Adrenal gland (tissue), 9 donors: ENCODE measurements at regions not wholly inside any gene's neighbourhood (a gene's known extent, or its start where the extent isn't known, plus 50 kb on each side); places are given as distances from the start of the nearest gene placed in this dataset.

Experiments
- DNase-seq, 7 donors: peaks; one replicate each; pipeline ENCODE4 v3.0.0-alpha.2; 2019 to 2020
- H3K27ac ChIP-seq, 5 donors: fragments of 200-600 bp; sonication (generic) in 4 of 5; 1 replicate in 3 of 5; 2 replicates in 2 of 5; pipeline versions ENCODE4 v1.5.1 to v1.8.0; 2016 to 2020; ENCODE audit warnings: mild to moderate bottlenecking in 1 of 5
- H3K27me3 ChIP-seq: fragments of 200-600 bp; 2 replicates; pipeline ENCODE4 v1.8.0; 2021
- H3K36me3 ChIP-seq, 2 donors: fragments of 200-600 bp; replicated peaks in 1 of 2; 1 replicate in 1 of 2; 2 replicates in 1 of 2; pipeline versions ENCODE4 v1.5.1 to v1.8.0; 2018 to 2022
- H3K4me1 ChIP-seq, 2 donors: fragments of 200-600 bp; replicated peaks in 1 of 2; 1 replicate in 1 of 2; 2 replicates in 1 of 2; pipeline versions ENCODE4 v1.5.1 to v1.8.0; 2018 to 2021
- H3K4me3 ChIP-seq, 4 donors: fragments of 200-600 bp; sonication (generic) in 3 of 4; one replicate each; pipeline ENCODE4 v1.5.1; 2016 to 2018
- H3K9me3 ChIP-seq, 3 donors: fragments of 200-600 bp; sonication (generic) in 1 of 3; replicated peaks in 1 of 3; 1 replicate in 2 of 3; 2 replicates in 1 of 3; pipeline versions ENCODE4 v1.5.1 to v1.8.0; 2016 to 2021
- CTCF ChIP-seq, 6 experiments: fragments of 450-650 bp in 4 of 6; fragments of 200-600 bp in 2 of 6; sonication (generic) in 1 of 6; IDR thresholded peaks; 1 replicate in 5 of 6; 2 replicates in 1 of 6; pipeline versions ENCODE4 v1.5.1 to v1.8.0; 2016 to 2021; ENCODE audit warnings: antibody characterized with exemption in 6 of 6, mild to moderate bottlenecking in 2 of 6, moderate library complexity in 1 of 6
- POLR2A ChIP-seq, 2 donors: fragments of 450-650 bp; IDR thresholded peaks; one replicate each; pipeline ENCODE4 v1.6.1; 2017; ENCODE audit warnings: antibody characterized with exemption in 2 of 2, mild to moderate bottlenecking in 2 of 2, moderate library complexity in 1 of 2
- WGBS, 4 donors: extraction: QIAGEN DNeasy Blood & Tissue Kit in 2 of 4; methylation state at CpG; one replicate each; pipeline versions ENCODE4 v1.1.5 to v1.1.7; 2013 to 2017; 5-methylcytosine and 5-hydroxymethylcytosine counted together
- intact Hi-C, 2 donors: fragments of 100-400 bp; cut with DNase I; formaldehyde crosslinking; loops; one replicate each; pipeline versions ENCODE4 v1.14.1 to v1.15.0; 2022 to 2023
- donor health status: healthy with polysubstance abuse.
- donor health status: Bipolar disorder and iron deficiency.
- donor health status: DM: yes; HTN: yes; CAD: no.
- donor health status: DM: no; HTN: no; CAD: no.
- donor health status: DM: no; HTN: no; CAD: no.

DNA sequence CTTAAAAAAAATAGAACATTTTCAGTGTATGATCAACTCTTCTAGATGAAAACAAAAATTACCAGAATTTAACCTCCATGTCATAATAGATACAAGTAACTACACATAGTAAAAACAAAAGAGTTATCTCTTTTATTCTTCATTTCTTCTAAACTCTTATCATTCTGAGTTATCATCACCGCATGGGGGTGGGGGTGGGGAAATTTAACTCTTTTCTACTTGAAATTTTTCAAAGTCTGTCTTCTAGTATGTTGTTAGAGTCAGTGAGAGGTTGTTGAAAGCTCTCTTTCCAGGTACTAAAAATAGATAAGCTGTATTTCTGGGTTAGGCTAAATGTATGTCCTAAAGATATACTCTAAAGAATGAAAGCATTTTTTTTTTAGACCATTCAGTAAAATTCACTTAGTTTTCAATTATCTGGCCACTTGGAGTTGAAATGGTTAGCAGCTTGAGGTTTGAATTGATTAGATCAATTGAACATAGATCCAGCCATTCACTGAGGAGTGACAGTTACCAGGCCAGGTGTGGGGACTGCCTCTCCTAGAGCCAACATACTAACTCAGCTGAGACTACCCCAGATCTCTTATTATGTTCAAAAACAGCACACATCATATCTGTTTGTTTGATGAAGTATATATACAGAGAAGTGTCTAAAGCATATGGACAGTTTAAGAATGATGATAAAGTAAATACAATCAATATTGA is 220.7 kb downstream of the IKZF2 start:
- 44 to 73% (median 58%) methylated on average over 1 of the region's 1 CpG for WGBS, 4 donors
- Histone ChIP-seq H3K4me3 (no peak overlapping the region), H3K27ac (no peak overlapping the region), H3K4me1 (no peaks in the 10 kb centered on the region), H3K9me3 (no peaks in the 10 kb centered on the region), H3K36me3 (no peaks in the 10 kb centered on the region), H3K27me3 (no peaks in the 10 kb centered on the region)
- TF ChIP-seq CTCF (IDR thresholded peaks at IDR 0.05) (no peak), POLR2A (IDR thresholded peaks at IDR 0.05) (no peak)
- intact Hi-C loops, result no loop called here
- no peak for DNase-seq

GRCh38 chr2:212929971-212930370 is 221.4 kb downstream of the IKZF2 start:
- Histone ChIP-seq H3K4me1 (no peaks in the 10 kb centered on the region), H3K27ac (no peak overlapping the region), H3K9me3 (no peaks in the 10 kb centered on the region), H3K4me3 (no peak overlapping the region), H3K36me3 (no peaks in the 10 kb centered on the region), H3K27me3 (no peaks in the 10 kb centered on the region)
- no peak for TF ChIP-seq POLR2A (IDR thresholded peaks at IDR 0.05)
- no peak for TF ChIP-seq CTCF (IDR thresholded peaks at IDR 0.05)
- intact Hi-C loops, result no loop called here
- no peak for DNase-seq
- WGBS, 4 donors, result 59 to 69% (median 64%) methylated on average over 3 of the region's 3 CpGs

DNA sequence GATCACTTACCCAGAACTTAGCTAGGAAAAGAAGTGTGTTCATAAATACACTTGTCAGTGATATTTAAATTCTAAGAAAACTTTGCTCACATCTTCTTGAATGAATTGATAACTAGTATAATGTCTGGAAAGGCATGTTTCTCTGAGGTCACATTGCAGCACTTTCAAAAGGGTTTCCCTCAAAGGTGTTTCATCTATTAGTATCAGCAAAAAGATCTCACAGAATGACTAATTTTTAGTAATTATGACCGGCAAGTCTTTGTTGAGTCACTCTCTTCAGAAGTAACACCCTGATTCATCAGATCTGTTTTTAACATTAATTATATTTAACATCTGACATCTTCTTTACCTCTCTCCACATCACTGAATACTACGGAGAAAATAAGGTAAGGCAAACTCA is 222.3 kb downstream of the IKZF2 start:
- TF ChIP-seq CTCF (IDR thresholded peaks at IDR 0.05), result no peak
- no peak for TF ChIP-seq POLR2A (IDR thresholded peaks at IDR 0.05)
- Histone ChIP-seq H3K4me1 (no peaks in the 10 kb centered on the region), H3K27ac (no peak overlapping the region), H3K4me3 (no peak overlapping the region), H3K27me3 (no peaks in the 10 kb centered on the region), H3K36me3 (no peaks in the 10 kb centered on the region), H3K9me3 (no peaks in the 10 kb centered on the region)
- WGBS, 4 donors, result 60 to 78% (median 66%) methylated on average over 2 of the region's 2 CpGs
- intact Hi-C loops, result no loop called here
- no peak for DNase-seq

GRCh38 chr2:212928681-212929080 is 222.7 kb downstream of the IKZF2 start:
- Histone ChIP-seq H3K9me3 (no peaks in the 10 kb centered on the region), H3K36me3 (no peaks in the 10 kb centered on the region), H3K4me3 (no peak overlapping the region), H3K27me3 (no peaks in the 10 kb centered on the region), H3K27ac (no peak overlapping the region), H3K4me1 (no peaks in the 10 kb centered on the region)
- 57 to 92% (median 80%) methylated on average over 4 of the region's 4 CpGs for WGBS, 4 donors
- DNase-seq, result no peak
- intact Hi-C loops, result no loop called here
- TF ChIP-seq POLR2A (IDR thresholded peaks at IDR 0.05) (no peak), CTCF (IDR thresholded peaks at IDR 0.05) (no peak)
